Stimulated activated CD8-positive, alpha-beta memory T cell treated with anti-CD3 and anti-CD28 coated beads, Interleukin-4, amount 100 ng/mL, for 24 hours (primary cell): ENCODE measurements at regions not wholly inside any gene's neighbourhood (a gene's known extent, or its start where the extent isn't known, plus 50 kb on each side); places are given as distances from the start of the nearest gene placed in this dataset.
"Not testable (repeated sequence)": the region's sequence is repeated elsewhere in the genome, so short reads cannot be mapped to it uniquely, and the experiment has no call there.

Experiments
- DNase-seq: peaks from one replicate; pipeline ENCODE4 v3.0.0-alpha.2; 2020; ENCODE audit warnings: low read depth

GRCh38 chr3:74978684-74979083 lies 364.2 kb upstream of the CNTN3 start:
- no peak for DNase-seq

GRCh38 chr3:74985028-74985904 lies 370.8 kb upstream of the CNTN3 start:
- DNase-seq = not testable (repeated sequence)

GRCh38 chr3:74988095-74988494 lies 373.6 kb upstream of the CNTN3 start:
- DNase-seq = no peak

- DNase-seq = no peak
These were observed 378.4 kb upstream of the CNTN3 start for GRCh38 chr3:74992898-74993297.

GRCh38 chr3:75001330-75001729 lies 386.9 kb upstream of the CNTN3 start:
- DNase-seq = no peak

GRCh38 chr3:75012791-75013331 lies 398.4 kb upstream of the CNTN3 start:
- no peak for DNase-seq

GRCh38 chr3:75014008-75014407 lies 399.5 kb upstream of the CNTN3 start:
- no peak for DNase-seq

GRCh38 chr3:75015280-75015679 lies 400.8 kb upstream of the CNTN3 start:
- no peak for DNase-seq

- DNase-seq = no peak
These were observed 420.7 kb upstream of the CNTN3 start for GRCh38 chr3:75035146-75035545.

- DNase-seq = no peak
These were observed 428.5 kb upstream of the CNTN3 start for GRCh38 chr3:75042941-75043340.

GRCh38 chr3:75048650-75049049 lies 434.2 kb upstream of the CNTN3 start:
- DNase-seq = no peak

GRCh38 chr3:75049533-75049932 lies 435.1 kb upstream of the CNTN3 start:
- no peak for DNase-seq

- no peak for DNase-seq
These were observed 444.7 kb upstream of the CNTN3 start for GRCh38 chr3:75059120-75059519.

GRCh38 chr3:75061806-75062205 lies 447.3 kb upstream of the CNTN3 start:
- DNase-seq = no peak

- DNase-seq = no peak
These were observed 460.7 kb upstream of the CNTN3 start for GRCh38 chr3:75075158-75075557.

GRCh38 chr3:75076481-75076880 lies 462.0 kb upstream of the CNTN3 start:
- DNase-seq = no peak

GRCh38 chr3:75078290-75078689 lies 463.8 kb upstream of the CNTN3 start:
- no peak for DNase-seq

GRCh38 chr3:75082845-75083244 lies 468.4 kb upstream of the CNTN3 start:
- no peak for DNase-seq

- no peak for DNase-seq
These were observed 475.4 kb upstream of the CNTN3 start for GRCh38 chr3:75089841-75090240.

GRCh38 chr3:75101329-75102147 lies 487.1 kb upstream of the CNTN3 start:
- no peak for DNase-seq

GRCh38 chr3:75110741-75111140 lies 496.3 kb upstream of the CNTN3 start:
- DNase-seq = no peak

- no peak for DNase-seq
These were observed 501.2 kb upstream of the CNTN3 start for GRCh38 chr3:75115695-75116094.

GRCh38 chr3:75118779-75119178 lies 504.3 kb upstream of the CNTN3 start:
- DNase-seq = no peak
